A549 (cell line): ENCODE measurements at regions not wholly inside any gene's neighbourhood (a gene's known extent, or its start where the extent isn't known, plus 50 kb on each side); places are given as distances from the start of the nearest gene placed in this dataset.

Source experiments
- ATAC-seq, 2 experiments: fragments of 200-7000 bp in 1 of 2; fragments of >200 bp in 1 of 2; cut with Nextera tagmentation in 1 of 2; cut with Tn5 transposase in 1 of 2; 3 replicates each; pipeline versions ENCODE4 v1.8.0 to v1.9.1; 2018 to 2020; ENCODE audit warnings: mild to moderate bottlenecking in 1 of 2, moderate library complexity in 1 of 2
- CTCF ChIA-PET: fragments of 300-600 bp; sonication (Branson Sonifier 250); formaldehyde crosslinking; extraction: SDS; loops from one replicate; lab custom pipeline; 2021; ENCODE audit warnings: antibody characterized with exemption, inconsistent platforms; lab: Yijun Ruan, JAX
- POLR2A ChIA-PET: fragments of 350-600 bp; formaldehyde crosslinking; extraction: SDS; loops from one replicate; lab custom pipeline; 2021; ENCODE audit warnings: antibody characterized with exemption, inconsistent platforms; lab: Yijun Ruan, JAX
- DNase-seq, 2 experiments: peaks; one replicate each; pipeline versions ENCODE4 v3.0.0 to v3.0.0-alpha.2; 2011 to 2016; ENCODE audit warnings: low read depth in 1 of 2, low spot score in 1 of 2
- FAIRE-seq: peaks from 2 replicates; lab custom pipeline; 2011; peaks lifted over from hg19 to GRCh38; lab: Jason Lieb, UNC
- H3K27ac ChIP-seq, 2 experiments: fragments of >200 bp; sonication (Bioruptor Twin); formaldehyde crosslinking; 3 replicates each; pipeline ENCODE4 v1.5.1; 2016 to 2017
- H3K4me1 ChIP-seq: fragments of >200 bp; sonication (Bioruptor Twin); formaldehyde crosslinking; 3 replicates; pipeline ENCODE4 v1.6.1; 2016
- H3K4me2 ChIP-seq: fragments of >200 bp; sonication (Bioruptor Twin); formaldehyde crosslinking; 3 replicates; pipeline ENCODE4 v1.6.1; 2016
- H3K4me3 ChIP-seq: fragments of >200 bp; sonication (Bioruptor Twin); formaldehyde crosslinking; 3 replicates; pipeline ENCODE4 v1.5.1; 2016
- H3K9me3 ChIP-seq: fragments of >200 bp; sonication (Bioruptor Twin); formaldehyde crosslinking; 3 replicates; pipeline ENCODE4 v1.6.1; 2016
- CBX8 ChIP-seq: fragments of 200-600 bp; sonication (generic); IDR thresholded peaks from 2 replicates; pipeline ENCODE4 v1.6.1; 2016
- CHD2 ChIP-seq: fragments of 150-350 bp; IDR thresholded peaks from 2 replicates; pipeline ENCODE4 v1.6.1; 2014; ENCODE audit warnings: low read length; ENCODE audit not compliant: partially characterized antibody
- CHD4 ChIP-seq: fragments of 200-600 bp; sonication (generic); IDR thresholded peaks from 2 replicates; pipeline ENCODE4 v1.6.1; 2016; ENCODE audit warnings: antibody characterized with exemption, mild to moderate bottlenecking, borderline replicate concordance
- CTCF ChIP-seq: fragments of >200 bp; sonication (Bioruptor Twin); formaldehyde crosslinking; IDR thresholded peaks from 3 replicates; pipeline ENCODE4 v1.5.1; 2016
- EP300 ChIP-seq, 2 experiments: fragments of >200 bp; sonication (Bioruptor Twin); formaldehyde crosslinking; IDR thresholded peaks; 2 replicates in 1 of 2; 3 replicates in 1 of 2; pipeline ENCODE4 v1.6.1; 2016 to 2017
- FOSB ChIP-seq: fragments of 250-450 bp; sonication (Bioruptor Pico); IDR thresholded peaks from 2 replicates; pipeline ENCODE4 v1.5.0; 2020; ENCODE audit warnings: mild to moderate bottlenecking, moderate library complexity
- FOSL2 ChIP-seq, 2 experiments: fragments of 450-650 bp in 1 of 2; fragments of >200 bp in 1 of 2; sonication (Bioruptor Twin) in 1 of 2; formaldehyde crosslinking; IDR thresholded peaks; 2 replicates each; pipeline versions ENCODE4 v1.5.0 to v1.6.1; 2016 to 2020; ENCODE audit warnings: mild to moderate bottlenecking in 1 of 2, moderate library complexity in 1 of 2
- FOXS1 ChIP-seq: fragments of 250-450 bp; sonication (Bioruptor Pico); IDR thresholded peaks from 2 replicates; pipeline ENCODE4 v1.5.0; 2020; ENCODE audit warnings: mild to moderate bottlenecking, moderate library complexity
- GATA3 ChIP-seq: IDR thresholded peaks from 2 replicates; pipeline ENCODE4 v1.6.1; 2012; ENCODE audit warnings: borderline replicate concordance
- HEYL ChIP-seq: fragments of 250-450 bp; sonication (Bioruptor Pico); IDR thresholded peaks from 2 replicates; pipeline ENCODE4 v1.8.0; 2021; ENCODE audit warnings: mild to moderate bottlenecking, moderate library complexity
- HMGXB4 ChIP-seq: fragments of 250-450 bp; sonication (Bioruptor Pico); IDR thresholded peaks from 2 replicates; pipeline ENCODE4 v1.5.0; 2021; ENCODE audit warnings: mild to moderate bottlenecking, moderate library complexity, borderline replicate concordance
- HOXA7 ChIP-seq: fragments of 250-450 bp; sonication (Bioruptor Pico); IDR thresholded peaks from 2 replicates; pipeline ENCODE4 v1.5.0; 2020; ENCODE audit warnings: mild to moderate bottlenecking, moderate library complexity
- KDM1A ChIP-seq: fragments of 200-600 bp; sonication (generic); IDR thresholded peaks from 2 replicates; pipeline ENCODE4 v1.6.1; 2016; ENCODE audit warnings: low read depth, mild to moderate bottlenecking
- KDM5A ChIP-seq: fragments of 200-600 bp; sonication (generic); IDR thresholded peaks from 2 replicates; pipeline ENCODE4 v1.6.1; 2016; ENCODE audit warnings: antibody characterized with exemption, mild to moderate bottlenecking
- MAFK ChIP-seq: fragments of 450-650 bp; IDR thresholded peaks from 2 replicates; pipeline ENCODE4 v1.6.1; 2014; ENCODE audit not compliant: partially characterized antibody
- MAX ChIP-seq: IDR thresholded peaks from 2 replicates; pipeline ENCODE4 v1.6.1; 2012
- MAZ ChIP-seq: fragments of 150-350 bp; IDR thresholded peaks from 2 replicates; pipeline ENCODE4 v1.6.1; 2014; ENCODE audit warnings: antibody characterized with exemption, low read depth, low read length, borderline replicate concordance
- PBX3 ChIP-seq: IDR thresholded peaks from 2 replicates; pipeline ENCODE4 v1.6.1; 2012
- PHF8 ChIP-seq: fragments of 200-600 bp; sonication (generic); IDR thresholded peaks from 2 replicates; pipeline ENCODE4 v1.6.1; 2016; ENCODE audit warnings: low read depth, mild to moderate bottlenecking, antibody characterized with exemption, moderate library complexity, borderline replicate concordance
- POLR2AphosphoS2 ChIP-seq: conservative IDR thresholded peaks from 2 replicates; pipeline ENCODE4 v1.6.1; 2012; ENCODE audit warnings: low read length, improper control_type of control experiment, inconsistent platforms
- RFX5 ChIP-seq: fragments of 450-650 bp; IDR thresholded peaks from 2 replicates; pipeline ENCODE4 v1.7.1; 2014; ENCODE audit warnings: antibody characterized with exemption, mild to moderate bottlenecking, moderate library complexity
- SMC3 ChIP-seq: fragments of >200 bp; sonication (Bioruptor Twin); formaldehyde crosslinking; IDR thresholded peaks from 3 replicates; pipeline ENCODE4 v1.6.1; 2018; ENCODE audit warnings: inconsistent platforms
- SREBF2 ChIP-seq: fragments of 450-650 bp; IDR thresholded peaks from 2 replicates; pipeline ENCODE4 v1.6.1; 2014; ENCODE audit warnings: mild to moderate bottlenecking, moderate library complexity
- TFCP2L1 ChIP-seq: fragments of 250-450 bp; sonication (Bioruptor Pico); IDR thresholded peaks from 2 replicates; pipeline ENCODE4 v1.5.0; 2021; ENCODE audit warnings: mild to moderate bottlenecking
- TP53 ChIP-seq: fragments of 250-450 bp; sonication (Bioruptor Pico); IDR thresholded peaks from 2 replicates; pipeline ENCODE4 v1.5.0; 2021; ENCODE audit warnings: mild to moderate bottlenecking, moderate library complexity
- ZFP36 ChIP-seq: fragments of 450-650 bp; IDR thresholded peaks from 2 replicates; pipeline ENCODE4 v1.6.1; 2014; ENCODE audit warnings: borderline replicate concordance; ENCODE audit not compliant: partially characterized antibody
- WGBS: methylation state at CpG from one replicate; pipeline ENCODE4 v1.1.6; 2017; ENCODE audit errors: missing lambda C conversion rate; 5-methylcytosine and 5-hydroxymethylcytosine counted together
- TF ChIP-seq, protein P1 (sequence below): fragments of 150-350 bp; IDR thresholded peaks from 2 replicates; pipeline ENCODE4 v1.6.1; 2014; ENCODE audit warnings: low read depth, mild to moderate bottlenecking, low read length

DNA sequence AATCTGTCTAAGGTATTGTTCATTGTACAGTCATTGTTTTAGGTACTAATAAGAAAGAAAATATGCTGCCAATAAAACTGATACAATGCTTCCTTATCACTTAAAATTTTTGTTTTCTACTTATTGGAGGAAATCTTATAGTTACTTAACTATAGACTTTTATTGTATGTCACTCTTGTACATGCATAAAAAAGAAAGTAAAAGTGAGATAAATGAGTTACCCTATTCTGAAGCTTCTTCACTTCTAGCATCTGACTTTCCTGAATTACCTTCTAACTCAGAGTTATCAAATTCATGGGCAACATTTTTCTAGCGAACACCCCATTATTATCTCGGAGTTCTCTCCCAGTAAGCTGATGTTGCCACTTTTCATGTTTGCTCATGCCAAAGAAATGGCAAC lies 504.9 kb downstream of the SH2D4B start:
- ATAC-seq = no peak
- Histone ChIP-seq H3K27ac (no peak overlapping the region), H3K9me3 (no peaks in the 10 kb centered on the region), H3K4me1 (no peaks in the 10 kb centered on the region), H3K4me3 (no peak overlapping the region), H3K4me2 (no peak overlapping the region)
- CTCF ChIA-PET = interaction anchor here (1.1 kb wide), 1 partner anchor 24 kb away, joined by 3 read pairs; no protein-coding TSS in a partner anchor
- no peak for TF ChIP-seq HEYL (CRISPR knock-in tag)
- no peak for TF ChIP-seq CBX8
- no peak for TF ChIP-seq POLR2AphosphoS2
- no peak for TF ChIP-seq FOSL2 (IDR thresholded peaks at IDR 0.05)
- no peak for TF ChIP-seq FOSL2 (CRISPR knock-in tag; IDR thresholded peaks at IDR 0.05)
- no peak for TF ChIP-seq KDM1A
- no peak for TF ChIP-seq SMC3
- TF ChIP-seq TFCP2L1 (CRISPR knock-in tag) = no peak
- FAIRE-seq = no peak
- no peak for DNase-seq
- WGBS = 0% methylated on average over 2 of the region's 2 CpGs
- POLR2A ChIA-PET = no interaction called here

DNA sequence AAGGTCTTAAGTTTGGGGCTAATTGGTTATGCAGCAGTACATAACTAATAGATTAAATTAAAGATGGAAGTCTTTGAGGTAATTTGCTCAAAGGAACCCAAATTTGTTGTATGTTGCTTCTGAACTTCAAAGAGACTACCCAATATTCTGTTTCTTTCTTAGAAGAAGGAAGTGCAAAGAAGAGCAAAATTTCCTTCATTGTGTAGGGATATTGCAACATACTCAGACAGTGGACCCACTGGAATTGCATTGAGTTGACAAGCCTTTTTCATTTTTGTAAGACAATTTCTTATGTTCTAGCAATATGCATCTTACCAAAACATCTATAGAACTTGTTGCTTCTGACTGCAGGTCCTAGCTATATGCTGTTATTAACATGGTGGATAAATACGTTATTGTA lies 527.8 kb downstream of the SH2D4B start:
- WGBS = 5% methylated on average over 1 of the region's 1 CpG
- Histone ChIP-seq H3K4me2 (no peak overlapping the region), H3K27ac (no peak overlapping the region), H3K9me3 (no peaks in the 10 kb centered on the region)
- TF ChIP-seq FOSB (CRISPR knock-in tag) (no peak), CHD2 (no peak), MAX (no peak), KDM1A (no peak), TP53 (CRISPR knock-in tag) (no peak), MAZ (no peak), ZFP36 (no peak), KDM5A (no peak), PHF8 (no peak), GATA3 (no peak), RFX5 (no peak), CHD4 (no peak), EP300 (IDR thresholded peaks at IDR 0.05) (no peak), FOXS1 (CRISPR knock-in tag) (no peak), HMGXB4 (CRISPR knock-in tag) (no peak), PBX3 (no peak)
- TF ChIP-seq, all 56 proteins: peak for 0
- POLR2A ChIA-PET = no interaction called here
- FAIRE-seq (no peak), ATAC-seq (no peak), DNase-seq (no peak)
- no peaks in the 10 kb centered on the region for H3K4me1 ChIP-seq
- CTCF ChIA-PET = no interaction called here
- H3K4me3 ChIP-seq = no peak overlapping the region

DNA sequence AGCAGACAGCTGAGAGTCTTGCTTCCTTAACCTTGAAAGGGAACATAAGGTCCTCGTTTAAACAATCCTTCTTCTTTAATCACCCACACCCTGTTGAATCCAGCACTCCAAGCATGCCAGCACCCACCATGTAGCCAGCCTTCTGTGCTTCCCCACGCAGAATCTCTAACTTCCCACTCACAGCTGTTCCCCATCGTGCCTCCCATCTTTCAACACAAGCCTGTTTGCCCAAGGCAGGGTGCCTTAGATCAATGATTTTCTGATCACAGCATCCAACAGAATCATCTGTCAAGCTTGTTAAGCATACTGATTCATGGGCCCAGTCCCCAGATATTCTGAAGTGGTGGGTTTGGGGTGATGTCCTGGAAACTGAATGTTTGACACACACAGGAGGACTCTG lies 530.8 kb downstream of the SH2D4B start:
- no peaks in the 10 kb centered on the region for H3K9me3 ChIP-seq
- H3K4me1 ChIP-seq = no peaks in the 10 kb centered on the region
- 2% methylated on average over 3 of the region's 3 CpGs for WGBS
- no peak for FAIRE-seq
- no peak overlapping the region for H3K4me3 ChIP-seq
- no peak for TF ChIP-seq PHF8
- no peak for TF ChIP-seq SMC3
- no peak for TF ChIP-seq CHD2
- no peak for TF ChIP-seq SREBF2
- TF ChIP-seq MAFK = no peak
- no peak for TF ChIP-seq HOXA7
- TF ChIP-seq, protein P1, sequence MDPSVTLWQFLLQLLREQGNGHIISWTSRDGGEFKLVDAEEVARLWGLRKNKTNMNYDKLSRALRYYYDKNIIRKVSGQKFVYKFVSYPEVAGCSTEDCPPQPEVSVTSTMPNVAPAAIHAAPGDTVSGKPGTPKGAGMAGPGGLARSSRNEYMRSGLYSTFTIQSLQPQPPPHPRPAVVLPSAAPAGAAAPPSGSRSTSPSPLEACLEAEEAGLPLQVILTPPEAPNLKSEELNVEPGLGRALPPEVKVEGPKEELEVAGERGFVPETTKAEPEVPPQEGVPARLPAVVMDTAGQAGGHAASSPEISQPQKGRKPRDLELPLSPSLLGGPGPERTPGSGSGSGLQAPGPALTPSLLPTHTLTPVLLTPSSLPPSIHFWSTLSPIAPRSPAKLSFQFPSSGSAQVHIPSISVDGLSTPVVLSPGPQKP = no peak
- no peak for TF ChIP-seq CTCF
- TF ChIP-seq, all 56 proteins: peak for 0
- CTCF ChIA-PET = interaction anchor here (1.0 to 1.3 kb wide), 2 partner anchors 8 to 39 kb away, joined by 3 read pairs; no protein-coding TSS in a partner anchor
- POLR2A ChIA-PET = no interaction called here
- DNase-seq (no peak), ATAC-seq (no peak)
- Histone ChIP-seq H3K4me2 (no peak overlapping the region), H3K27ac (no peak overlapping the region)
